ENCODE measurements at regions not wholly inside any gene's neighbourhood (a gene's known extent, or its start where the extent isn't known, plus 50 kb on each side); places are given as distances from the start of the nearest gene placed in this dataset.

- no peak for DNase-seq
Observed at GRCh38 chr18:23350188-23350587, 102.9 kb upstream of the RIOK3 start.

GRCh38 chr18:23351521-23351920 is 101.6 kb upstream of the RIOK3 start:
- DNase-seq, result no peak

- no peak for DNase-seq
Observed at GRCh38 chr18:23352042-23352441, 101.0 kb upstream of the RIOK3 start.

DNA sequence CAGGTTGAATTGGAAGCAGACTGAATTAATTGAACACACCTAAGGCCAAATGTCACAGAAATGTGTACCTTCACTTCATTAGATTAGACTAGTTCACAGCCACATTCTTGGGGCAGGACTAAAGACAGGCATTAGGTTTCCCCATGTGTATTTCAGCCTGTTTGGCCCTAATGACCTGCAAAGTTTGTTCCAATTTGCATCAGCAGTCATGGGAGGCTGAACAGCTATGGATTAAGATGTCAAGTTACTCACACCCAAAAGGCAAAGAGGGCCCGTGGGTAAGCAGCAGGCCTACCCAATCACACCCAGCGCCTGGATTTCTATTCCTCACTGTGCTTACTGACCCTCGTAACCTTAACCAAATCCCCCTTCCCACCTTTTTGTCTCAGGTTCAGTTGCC is 99.6 kb upstream of the RIOK3 start:
- no peak for DNase-seq

DNA sequence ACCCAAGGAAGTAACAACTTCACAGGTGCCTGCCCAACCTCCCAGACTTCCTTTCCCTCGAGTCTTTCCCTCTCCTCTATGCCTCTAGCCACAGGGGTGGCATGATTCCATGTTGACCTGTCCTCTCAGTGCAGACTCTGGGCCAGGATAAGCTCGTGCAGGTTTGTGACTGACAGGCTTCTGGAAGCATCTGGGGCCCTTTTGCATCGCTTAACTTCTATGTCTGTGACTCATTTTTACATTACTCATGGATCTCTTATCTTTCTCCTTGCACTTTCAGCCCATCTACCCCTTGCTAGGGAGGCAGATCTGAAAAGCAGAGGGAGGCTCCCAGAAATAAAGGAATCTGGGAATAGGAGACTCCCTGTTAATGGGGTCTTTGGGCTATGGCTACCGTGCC is 98.5 kb upstream of the RIOK3 start:
- no peak for DNase-seq

GRCh38 chr18:23355206-23355605 is 97.9 kb upstream of the RIOK3 start:
- no peak for DNase-seq

DNA sequence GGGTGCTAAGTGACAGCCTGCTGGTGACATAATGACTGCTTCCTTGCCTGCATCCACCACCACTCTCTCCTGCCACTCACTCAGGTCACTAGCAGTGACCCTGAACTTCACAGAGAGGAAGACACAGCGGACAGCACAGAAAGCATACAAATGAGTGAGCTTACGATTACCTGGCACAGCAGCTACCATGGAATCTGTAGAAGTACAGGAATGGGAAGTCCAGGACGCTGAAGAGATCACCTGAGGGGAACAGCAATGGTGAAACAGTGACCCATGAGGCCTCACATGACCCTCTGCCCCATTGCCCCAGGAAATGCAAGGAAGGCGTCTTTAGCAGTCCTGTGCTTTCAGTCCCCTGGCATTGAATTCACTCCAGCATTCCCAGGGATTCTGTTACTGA is 96.7 kb upstream of the RIOK3 start:
- DNase-seq, result no peak

DNA sequence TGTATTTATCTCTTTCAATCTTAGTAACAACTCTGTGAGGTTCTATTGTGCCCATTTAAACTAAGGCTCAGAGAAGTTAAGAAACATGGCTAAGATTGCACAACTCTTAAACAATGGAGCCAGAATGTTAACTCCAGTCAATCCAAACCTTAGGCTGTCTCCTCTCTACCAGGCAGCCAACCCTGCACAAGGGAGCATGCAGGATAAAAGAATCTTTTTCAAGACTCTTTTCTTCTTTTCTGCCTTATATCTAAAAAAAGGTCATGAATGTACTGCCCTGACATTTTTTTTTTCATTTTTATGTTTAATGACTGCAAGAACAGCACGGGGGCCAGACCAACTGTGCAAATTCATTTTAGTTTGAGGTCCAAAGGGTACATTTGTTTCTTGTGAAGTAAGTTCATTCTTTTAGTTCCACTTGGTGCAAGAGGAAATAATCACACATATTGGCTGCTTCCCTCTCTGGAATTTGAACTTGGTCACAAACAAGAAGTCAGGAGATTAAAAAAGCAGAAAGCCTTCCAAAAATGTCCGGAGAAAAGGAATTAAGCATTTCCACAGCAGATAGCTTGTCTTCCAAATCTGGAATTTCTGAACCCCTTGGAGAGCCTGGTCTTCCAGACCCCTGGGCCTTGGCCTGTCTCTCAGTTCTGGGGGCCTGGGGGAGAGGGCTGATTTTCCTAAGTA is 96.0 kb upstream of the RIOK3 start:
- no peak for DNase-seq

DNA sequence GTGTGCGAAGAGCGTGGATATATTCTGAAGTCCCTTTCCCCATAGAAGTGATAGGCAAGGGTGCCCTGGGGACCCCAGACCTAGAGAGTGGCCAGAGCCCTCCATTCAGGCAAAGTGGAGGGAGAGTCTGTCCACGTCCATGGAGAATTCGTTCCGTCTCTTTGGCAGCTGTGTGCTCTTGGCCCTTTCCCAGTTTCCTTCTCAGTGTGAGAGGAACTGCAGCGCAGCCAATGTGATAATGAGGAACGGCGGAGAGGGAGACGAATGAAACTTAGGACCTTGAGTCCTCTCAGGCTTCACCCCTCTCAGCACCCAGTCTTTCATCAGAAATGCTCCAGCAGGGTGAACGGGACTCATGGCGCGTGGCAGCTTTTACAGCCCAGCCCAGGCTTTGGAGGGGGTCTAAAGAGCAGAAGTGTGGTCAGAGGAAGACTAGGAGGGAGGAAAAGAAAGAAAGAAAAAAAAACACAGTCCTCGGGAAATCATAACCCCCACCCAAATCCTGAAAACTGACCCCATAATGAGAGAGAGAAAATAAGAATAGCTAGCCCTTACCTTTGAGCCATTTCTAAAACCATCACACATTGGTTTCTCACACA is 95.0 kb upstream of the RIOK3 start:
- DNase-seq, result no peak

DNA sequence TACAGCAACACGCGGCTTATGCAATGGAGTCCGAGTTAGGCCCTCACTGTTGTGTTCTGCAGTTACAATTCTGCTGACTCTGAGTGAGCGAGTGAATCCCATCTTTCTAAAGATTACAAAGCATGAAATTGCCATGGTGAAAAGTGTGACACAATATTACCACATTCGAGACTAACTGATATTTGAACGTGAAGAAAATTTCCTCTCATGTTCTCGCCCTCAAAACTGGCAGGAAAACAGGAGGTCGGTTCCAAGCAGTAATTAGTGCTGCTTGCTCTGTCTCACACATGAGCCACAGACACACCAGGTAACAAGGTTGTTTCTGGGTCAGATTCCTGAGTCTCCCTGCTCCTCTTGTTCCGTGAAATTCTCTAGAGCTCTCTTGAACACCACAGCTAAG is 93.7 kb upstream of the RIOK3 start:
- DNase-seq, result no peak

DNA sequence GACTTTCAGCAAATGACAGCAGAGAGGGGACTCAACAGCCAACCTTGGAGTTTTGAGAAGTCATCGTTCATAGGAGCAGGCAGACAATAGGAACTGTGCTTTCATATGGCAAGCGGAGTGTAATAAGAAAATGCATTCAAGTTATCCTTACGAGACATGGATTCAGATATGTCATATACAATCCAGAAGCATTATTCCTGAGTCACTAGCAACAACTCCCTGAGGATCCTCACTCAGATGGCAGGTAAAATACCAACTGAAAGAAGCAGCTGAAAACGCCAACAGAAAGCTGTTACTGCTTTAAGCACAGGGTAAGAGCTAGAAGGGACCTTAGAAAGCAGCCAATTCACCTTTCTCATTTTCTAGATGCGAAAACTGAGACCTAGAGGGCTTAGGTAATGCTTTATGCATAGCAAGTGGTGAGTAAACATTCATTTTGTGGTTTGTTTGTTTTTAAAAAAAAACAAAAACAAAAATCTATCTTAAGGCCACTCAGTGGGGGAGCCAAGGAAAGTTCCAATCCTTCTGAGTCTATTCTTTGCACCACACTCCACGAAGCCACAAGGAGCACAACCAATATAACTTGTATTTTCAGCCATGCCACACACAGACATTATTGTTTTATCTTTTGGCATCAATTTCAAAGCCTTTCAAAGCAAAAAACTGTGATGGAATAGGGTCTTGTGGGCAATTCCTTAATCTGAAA is 89.1 kb upstream of the RIOK3 start:
- no peak for DNase-seq

- no peak for DNase-seq
Observed at GRCh38 chr18:23365602-23366001, 87.5 kb upstream of the RIOK3 start.

- DNase-seq, result no peak
Observed at GRCh38 chr18:23369266-23369665, 83.8 kb upstream of the RIOK3 start.

- no peak for DNase-seq
Observed at GRCh38 chr18:23373570-23373969, 79.5 kb upstream of the RIOK3 start.

GRCh38 chr18:23377669-23378301 is 75.3 kb upstream of the RIOK3 start:
- no peak for DNase-seq

- no peak for DNase-seq
Observed at GRCh38 chr18:23378302-23378686, 74.8 kb upstream of the RIOK3 start.

DNA sequence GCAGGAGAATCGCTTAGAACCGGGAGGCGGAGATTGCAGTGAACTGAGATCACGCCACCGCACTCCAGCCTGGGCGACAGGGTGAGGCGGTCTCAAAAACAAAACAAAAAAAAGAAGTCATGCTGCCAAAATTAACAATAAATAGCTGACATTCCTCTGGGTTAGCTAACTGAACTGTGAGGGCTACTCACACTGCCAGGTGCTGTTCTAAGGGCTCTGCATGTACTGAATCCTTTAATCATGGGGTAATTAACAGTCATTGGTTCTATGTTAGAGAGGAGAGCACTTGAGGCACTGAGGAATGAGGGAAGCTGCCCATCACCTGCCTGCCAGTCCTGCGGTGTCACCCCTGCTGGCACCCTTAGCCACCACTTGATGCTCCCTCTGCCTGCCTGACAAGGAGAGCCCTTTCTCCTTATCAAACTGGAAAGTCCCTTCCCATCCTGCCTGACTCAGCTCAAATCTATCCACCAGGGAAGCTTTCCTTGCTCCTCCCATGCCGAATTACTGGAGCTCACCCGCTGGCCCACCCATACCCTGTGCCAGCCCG is 73.0 kb upstream of the RIOK3 start:
- no peak for DNase-seq

DNA sequence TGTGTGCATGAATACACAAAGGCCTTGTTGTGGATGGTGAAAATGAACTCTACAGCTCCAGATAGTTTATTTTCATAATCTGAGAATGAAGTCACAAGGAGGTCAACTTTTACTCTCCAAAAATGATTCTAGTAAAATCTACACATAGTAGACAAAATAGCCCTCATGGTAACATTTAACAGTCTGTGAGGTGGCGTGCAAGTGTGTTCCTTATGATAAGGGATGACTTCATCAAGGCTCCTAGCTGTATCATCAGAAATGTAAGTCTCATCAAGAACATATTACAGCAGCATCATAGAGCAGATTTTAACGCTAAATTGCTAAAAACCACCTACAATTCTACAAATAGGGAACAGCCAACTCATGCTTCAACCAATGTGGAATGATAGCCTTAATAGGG is 72.3 kb upstream of the RIOK3 start:
- no peak for DNase-seq

- DNase-seq, result no peak
Observed at GRCh38 chr18:23383494-23383893, 69.6 kb upstream of the RIOK3 start.

DNA sequence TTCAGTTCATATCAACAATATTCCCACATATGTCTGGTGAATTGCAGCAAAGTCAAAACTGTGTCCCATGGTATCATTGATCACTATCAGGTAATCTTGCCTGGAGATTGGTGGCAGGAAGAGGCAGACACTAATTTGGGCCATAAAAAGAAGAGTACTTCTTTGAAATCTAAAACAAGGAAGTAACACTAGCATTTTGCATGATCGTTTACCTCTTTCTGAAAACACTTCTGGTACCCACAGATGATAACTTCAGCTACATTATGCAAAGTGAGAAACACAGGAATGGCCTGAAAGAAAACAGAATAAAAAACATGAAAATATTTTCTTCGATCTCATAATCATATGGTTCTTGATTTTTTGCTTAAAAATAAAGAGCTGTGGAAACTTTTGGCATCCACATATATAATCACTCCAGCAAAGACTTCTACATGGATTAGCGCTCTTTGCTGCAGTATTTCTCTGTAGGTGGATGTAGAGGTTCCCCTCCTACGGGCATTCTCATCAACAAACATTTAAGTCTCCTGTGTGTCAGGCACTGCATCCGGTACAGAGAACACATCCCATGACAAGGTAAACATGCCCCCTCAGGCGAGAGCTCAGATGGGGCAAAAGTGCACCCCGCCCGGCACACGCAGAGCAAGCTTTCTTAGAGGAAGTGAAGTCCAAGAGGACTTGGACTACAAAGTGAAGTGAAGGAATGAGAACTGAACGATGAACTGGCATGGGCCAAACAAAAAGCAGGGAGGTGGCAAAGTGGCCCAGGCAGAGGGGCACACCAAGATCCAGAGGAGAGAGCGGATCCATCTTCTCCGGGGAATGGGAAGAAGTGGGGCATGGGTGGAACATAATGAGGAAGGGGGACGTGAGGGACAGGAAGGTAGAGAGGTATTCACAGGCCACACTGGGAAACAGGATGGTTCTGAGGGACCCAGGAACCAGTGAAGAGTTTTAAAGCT is 68.0 kb upstream of the RIOK3 start:
- no peak for DNase-seq

DNA sequence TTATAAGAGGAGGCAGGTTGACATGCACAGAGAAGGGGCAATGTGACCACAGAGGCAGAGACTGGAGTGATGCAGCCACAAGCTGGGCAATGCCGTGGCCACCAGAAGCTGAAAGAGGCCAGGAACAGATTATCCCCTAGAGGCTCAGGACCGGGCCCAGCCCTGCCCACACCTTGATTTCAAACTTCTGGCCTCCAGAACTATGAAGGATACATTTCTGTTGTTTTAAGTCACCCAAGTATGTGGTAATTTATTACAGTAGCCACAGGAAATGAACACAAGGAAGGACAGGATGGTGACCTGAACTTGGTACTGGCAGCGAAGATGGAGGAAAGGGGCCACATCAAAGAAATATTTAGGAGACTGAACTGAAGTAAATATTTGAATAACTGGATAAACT is 66.8 kb upstream of the RIOK3 start:
- no peak for DNase-seq

DNA sequence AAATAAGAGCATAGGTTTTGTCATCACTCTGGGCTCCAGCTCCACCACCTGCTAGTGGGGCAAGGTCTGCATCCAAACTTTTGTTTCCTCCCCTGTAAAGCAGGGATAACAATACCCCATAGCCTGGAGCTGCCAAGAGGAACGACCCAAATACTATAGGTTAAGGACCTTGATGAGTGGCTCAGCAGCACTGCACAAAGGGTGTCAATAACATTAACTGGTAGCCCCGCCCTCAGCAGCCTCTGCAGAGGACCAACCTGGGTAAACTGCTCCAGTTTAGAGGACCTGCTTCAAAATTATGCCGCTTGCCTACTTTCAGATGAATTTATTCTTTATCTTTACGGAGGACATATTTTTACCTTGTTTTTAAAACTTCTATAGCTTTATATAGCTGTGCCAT is 65.8 kb upstream of the RIOK3 start:
- DNase-seq, result no peak

- DNase-seq, result no peak
Observed at GRCh38 chr18:23388357-23388756, 64.7 kb upstream of the RIOK3 start.
